ENCODE measurements at regions not wholly inside any gene's neighbourhood (a gene's known extent, or its start where the extent isn't known, plus 50 kb on each side); places are given as distances from the start of the nearest gene placed in this dataset.
A peak's percentile ranks its signal among the peaks of the same experiment; 100 is the strongest.

GRCh38 chr3:150260398-150260710 is 147.7 kb upstream of the TSC22D2 start:
- Histone ChIP-seq H3K9me3 (ENCODE audit: control insufficient read depth in 2 of 2, low read length in 2 of 2) (no peaks in the 10 kb centered on the region), H3K36me3 (ENCODE audit: control insufficient read depth in 2 of 2, insufficient read depth in 2 of 2, low read length in 2 of 2) (no peaks in the 10 kb centered on the region), H3K27me3 (ENCODE audit: control insufficient read depth in 2 of 2, insufficient read depth in 2 of 2, low read length in 2 of 2) (no peaks in the 10 kb centered on the region), H3K4me3 (ENCODE audit: low read length in 2 of 2) (no peak overlapping the region), H3K4me1 (ENCODE audit: control insufficient read depth in 2 of 2, insufficient read depth in 2 of 2, low read length in 2 of 2) (no peaks in the 10 kb centered on the region), H3K9ac (ENCODE audit: low read depth in 1 of 2, low read length in 2 of 2) (no peak overlapping the region), H3K27ac (ENCODE audit: low read depth in 2 of 2, low read length in 2 of 2) (no peak overlapping the region)

GRCh38 chr3:150259526-150260397 is 148.3 kb upstream of the TSC22D2 start:
- H3K27me3 ChIP-seq (ENCODE audit: control insufficient read depth in 2 of 2, insufficient read depth in 2 of 2, low read length in 2 of 2): no peaks in the 10 kb centered on the region
- no peak overlapping the region for H3K4me3 ChIP-seq (ENCODE audit: low read length in 2 of 2)
- H3K4me1 ChIP-seq (ENCODE audit: control insufficient read depth in 2 of 2, insufficient read depth in 2 of 2, low read length in 2 of 2): no peaks in the 10 kb centered on the region
- no peaks in the 10 kb centered on the region for H3K36me3 ChIP-seq (ENCODE audit: control insufficient read depth in 2 of 2, insufficient read depth in 2 of 2, low read length in 2 of 2)
- H3K9ac ChIP-seq (ENCODE audit: low read depth in 1 of 2, low read length in 2 of 2): no peak overlapping the region
- no peak overlapping the region for H3K27ac ChIP-seq (ENCODE audit: low read depth in 2 of 2, low read length in 2 of 2)
- H3K9me3 ChIP-seq (ENCODE audit: control insufficient read depth in 2 of 2, low read length in 2 of 2): no peaks in the 10 kb centered on the region

GRCh38 chr3:150256782-150257181 is 151.3 kb upstream of the TSC22D2 start:
- Histone ChIP-seq H3K9ac (ENCODE audit: low read depth in 1 of 2, low read length in 2 of 2) (no peak overlapping the region), H3K9me3 (ENCODE audit: control insufficient read depth in 2 of 2, low read length in 2 of 2) (no peaks in the 10 kb centered on the region), H3K27ac (ENCODE audit: low read depth in 2 of 2, low read length in 2 of 2) (no peak overlapping the region), H3K36me3 (ENCODE audit: control insufficient read depth in 2 of 2, insufficient read depth in 2 of 2, low read length in 2 of 2) (no peaks in the 10 kb centered on the region), H3K27me3 (ENCODE audit: control insufficient read depth in 2 of 2, insufficient read depth in 2 of 2, low read length in 2 of 2) (no peaks in the 10 kb centered on the region), H3K4me1 (ENCODE audit: control insufficient read depth in 2 of 2, insufficient read depth in 2 of 2, low read length in 2 of 2) (no peaks in the 10 kb centered on the region), H3K4me3 (ENCODE audit: low read length in 2 of 2) (no peak overlapping the region)

GRCh38 chr3:150256318-150256717 is 151.8 kb upstream of the TSC22D2 start:
- H3K27me3 ChIP-seq (ENCODE audit: control insufficient read depth in 2 of 2, insufficient read depth in 2 of 2, low read length in 2 of 2): no peaks in the 10 kb centered on the region
- no peak overlapping the region for H3K4me3 ChIP-seq (ENCODE audit: low read length in 2 of 2)
- H3K27ac ChIP-seq (ENCODE audit: low read depth in 2 of 2, low read length in 2 of 2): no peak overlapping the region
- H3K9ac ChIP-seq (ENCODE audit: low read depth in 1 of 2, low read length in 2 of 2): no peak overlapping the region
- no peaks in the 10 kb centered on the region for H3K9me3 ChIP-seq (ENCODE audit: control insufficient read depth in 2 of 2, low read length in 2 of 2)
- H3K4me1 ChIP-seq (ENCODE audit: control insufficient read depth in 2 of 2, insufficient read depth in 2 of 2, low read length in 2 of 2): peaks cover 0 to under 1% of the 10 kb centered on the region in 2 donors
- H3K36me3 ChIP-seq (ENCODE audit: control insufficient read depth in 2 of 2, insufficient read depth in 2 of 2, low read length in 2 of 2): no peaks in the 10 kb centered on the region

- peaks cover 0 to 3% of the 10 kb centered on the region in 2 donors for H3K4me1 ChIP-seq (ENCODE audit: control insufficient read depth in 2 of 2, insufficient read depth in 2 of 2, low read length in 2 of 2)
- H3K27ac ChIP-seq (ENCODE audit: low read depth in 2 of 2, low read length in 2 of 2): no peak overlapping the region
- no peak overlapping the region for H3K9ac ChIP-seq (ENCODE audit: low read depth in 1 of 2, low read length in 2 of 2)
- H3K27me3 ChIP-seq (ENCODE audit: control insufficient read depth in 2 of 2, insufficient read depth in 2 of 2, low read length in 2 of 2): no peaks in the 10 kb centered on the region
- H3K4me3 ChIP-seq (ENCODE audit: low read length in 2 of 2): no peak overlapping the region
- H3K36me3 ChIP-seq (ENCODE audit: control insufficient read depth in 2 of 2, insufficient read depth in 2 of 2, low read length in 2 of 2): no peaks in the 10 kb centered on the region
- H3K9me3 ChIP-seq (ENCODE audit: control insufficient read depth in 2 of 2, low read length in 2 of 2): no peaks in the 10 kb centered on the region
Observed at GRCh38 chr3:150255826-150256225, 152.3 kb upstream of the TSC22D2 start.

- Histone ChIP-seq H3K27ac (ENCODE audit: low read depth in 2 of 2, low read length in 2 of 2) (no peak overlapping the region), H3K9me3 (ENCODE audit: control insufficient read depth in 2 of 2, low read length in 2 of 2) (no peaks in the 10 kb centered on the region), H3K9ac (ENCODE audit: low read depth in 1 of 2, low read length in 2 of 2) (no peak overlapping the region), H3K4me1 (ENCODE audit: control insufficient read depth in 2 of 2, insufficient read depth in 2 of 2, low read length in 2 of 2) (peaks cover 0 to 3% of the 10 kb centered on the region in 2 donors), H3K27me3 (ENCODE audit: control insufficient read depth in 2 of 2, insufficient read depth in 2 of 2, low read length in 2 of 2) (no peaks in the 10 kb centered on the region), H3K4me3 (ENCODE audit: low read length in 2 of 2) (no peak overlapping the region), H3K36me3 (ENCODE audit: control insufficient read depth in 2 of 2, insufficient read depth in 2 of 2, low read length in 2 of 2) (no peaks in the 10 kb centered on the region)
Observed at GRCh38 chr3:150255413-150255812, 152.7 kb upstream of the TSC22D2 start.

- Histone ChIP-seq H3K27ac (ENCODE audit: low read depth in 2 of 2, low read length in 2 of 2) (no peak overlapping the region), H3K27me3 (ENCODE audit: control insufficient read depth in 2 of 2, insufficient read depth in 2 of 2, low read length in 2 of 2) (no peaks in the 10 kb centered on the region), H3K4me1 (ENCODE audit: control insufficient read depth in 2 of 2, insufficient read depth in 2 of 2, low read length in 2 of 2) (peaks cover 0 to 3% of the 10 kb centered on the region in 2 donors), H3K4me3 (ENCODE audit: low read length in 2 of 2) (no peak overlapping the region), H3K9me3 (ENCODE audit: control insufficient read depth in 2 of 2, low read length in 2 of 2) (no peaks in the 10 kb centered on the region), H3K9ac (ENCODE audit: low read depth in 1 of 2, low read length in 2 of 2) (no peak overlapping the region), H3K36me3 (ENCODE audit: control insufficient read depth in 2 of 2, insufficient read depth in 2 of 2, low read length in 2 of 2) (no peaks in the 10 kb centered on the region)
Observed at GRCh38 chr3:150254309-150254708, 153.8 kb upstream of the TSC22D2 start.

- Histone ChIP-seq H3K36me3 (ENCODE audit: control insufficient read depth in 2 of 2, insufficient read depth in 2 of 2, low read length in 2 of 2) (no peaks in the 10 kb centered on the region), H3K9ac (ENCODE audit: low read depth in 1 of 2, low read length in 2 of 2) (no peak overlapping the region), H3K9me3 (ENCODE audit: control insufficient read depth in 2 of 2, low read length in 2 of 2) (no peaks in the 10 kb centered on the region), H3K4me1 (ENCODE audit: control insufficient read depth in 2 of 2, insufficient read depth in 2 of 2, low read length in 2 of 2) (peaks cover 0 to 3% of the 10 kb centered on the region in 2 donors), H3K27ac (ENCODE audit: low read depth in 2 of 2, low read length in 2 of 2) (no peak overlapping the region), H3K27me3 (ENCODE audit: control insufficient read depth in 2 of 2, insufficient read depth in 2 of 2, low read length in 2 of 2) (no peaks in the 10 kb centered on the region), H3K4me3 (ENCODE audit: low read length in 2 of 2) (no peak overlapping the region)
Observed at GRCh38 chr3:150253622-150254021, 154.5 kb upstream of the TSC22D2 start.

GRCh38 chr3:150252462-150252861 is 155.6 kb upstream of the TSC22D2 start:
- no peaks in the 10 kb centered on the region for H3K27me3 ChIP-seq (ENCODE audit: control insufficient read depth in 2 of 2, insufficient read depth in 2 of 2, low read length in 2 of 2)
- peaks cover 0 to 3% of the 10 kb centered on the region in 2 donors for H3K4me1 ChIP-seq (ENCODE audit: control insufficient read depth in 2 of 2, insufficient read depth in 2 of 2, low read length in 2 of 2)
- no peak overlapping the region for H3K9ac ChIP-seq (ENCODE audit: low read depth in 1 of 2, low read length in 2 of 2)
- H3K9me3 ChIP-seq (ENCODE audit: control insufficient read depth in 2 of 2, low read length in 2 of 2): no peaks in the 10 kb centered on the region
- peak overlapping the region in 1 of 2 donors; percentile 16 for H3K27ac ChIP-seq (ENCODE audit: low read depth in 2 of 2, low read length in 2 of 2)
- no peak overlapping the region for H3K4me3 ChIP-seq (ENCODE audit: low read length in 2 of 2)
- no peaks in the 10 kb centered on the region for H3K36me3 ChIP-seq (ENCODE audit: control insufficient read depth in 2 of 2, insufficient read depth in 2 of 2, low read length in 2 of 2)

GRCh38 chr3:150251187-150252062 is 156.7 kb upstream of the TSC22D2 start:
- Histone ChIP-seq H3K9ac (ENCODE audit: low read depth in 1 of 2, low read length in 2 of 2) (no peak overlapping the region), H3K4me3 (ENCODE audit: low read length in 2 of 2) (no peak overlapping the region), H3K9me3 (ENCODE audit: control insufficient read depth in 2 of 2, low read length in 2 of 2) (no peaks in the 10 kb centered on the region), H3K36me3 (ENCODE audit: control insufficient read depth in 2 of 2, insufficient read depth in 2 of 2, low read length in 2 of 2) (no peaks in the 10 kb centered on the region), H3K27ac (ENCODE audit: low read depth in 2 of 2, low read length in 2 of 2) (peak overlapping the region in 1 of 2 donors; percentile 35), H3K4me1 (ENCODE audit: control insufficient read depth in 2 of 2, insufficient read depth in 2 of 2, low read length in 2 of 2) (peaks cover 0 to 3% of the 10 kb centered on the region in 2 donors), H3K27me3 (ENCODE audit: control insufficient read depth in 2 of 2, insufficient read depth in 2 of 2, low read length in 2 of 2) (no peaks in the 10 kb centered on the region)
